IMR-90 (cell line): ENCODE measurements at regions not wholly inside any gene's neighbourhood (a gene's known extent, or its start where the extent isn't known, plus 50 kb on each side); places are given as distances from the start of the nearest gene placed in this dataset.

Experiments
- ATAC-seq: fragments of 200-7000 bp; cut with Tn5 transposase; 2 replicates; pipeline ENCODE4 v1.9.1; 2020; ENCODE audit warnings: low read depth, mild to moderate bottlenecking, moderate library complexity
- BruUV-seq: library from RNA; stranded (reverse); fragments of 400-500 nt; replicated peaks from 2 replicates; lab custom pipeline; 2021; lab: Mats Ljungman, UMichigan
- CTCF ChIA-PET: fragments of 300-600 bp; formaldehyde crosslinking; extraction: SDS; loops from one replicate; lab custom pipeline; 2021; ENCODE audit warnings: antibody characterized with exemption; lab: Yijun Ruan, JAX
- POLR2A ChIA-PET: fragments of 300-600 bp; sonication (Branson Sonifier 250); formaldehyde crosslinking; loops from one replicate; lab custom pipeline; 2022; ENCODE audit warnings: antibody characterized with exemption; ENCODE audit not compliant: unreplicated experiment; lab: Charles Lee
- DNase-seq: peaks from one replicate; pipeline ENCODE4 v3.0.0; 2013
- H2AFZ ChIP-seq: replicated peaks from 2 replicates; pipeline ENCODE3; 2013; ENCODE audit warnings: low read length, mild to moderate bottlenecking; ENCODE audit not compliant: poor library complexity
- H2AK5ac ChIP-seq: 2 replicates; pipeline ENCODE4 v1.6.1; 2013; ENCODE audit warnings: low read depth, low read length, inconsistent platforms
- H2AK9ac ChIP-seq: replicated peaks from 2 replicates; pipeline ENCODE3; 2013; ENCODE audit warnings: mild to moderate bottlenecking, low read depth, low read length, moderate library complexity; ENCODE audit not compliant: poor library complexity
- H2BK120ac ChIP-seq: 2 replicates; pipeline ENCODE4 v1.6.1; 2013; ENCODE audit warnings: low read depth, low read length, inconsistent platforms
- H2BK15ac ChIP-seq: 3 replicates; pipeline ENCODE4 v1.6.1; 2013; ENCODE audit warnings: low read depth, low read length, inconsistent platforms
- H2BK20ac ChIP-seq: 2 replicates; pipeline ENCODE4 v1.6.1; 2013; ENCODE audit warnings: low read depth, mild to moderate bottlenecking, inconsistent platforms, low read length, moderate library complexity
- H2BK5ac ChIP-seq: 2 replicates; pipeline ENCODE4 v1.6.1; 2013; ENCODE audit warnings: mild to moderate bottlenecking, low read depth, low read length, inconsistent platforms; ENCODE audit not compliant: poor library complexity, severe bottlenecking
- H3K14ac ChIP-seq: replicated peaks from 2 replicates; pipeline ENCODE4 v1.6.1; 2013; ENCODE audit warnings: low read depth, low read length, inconsistent platforms
- H3K18ac ChIP-seq: 2 replicates; pipeline ENCODE4 v1.6.1; 2013; ENCODE audit warnings: low read depth, low read length, control low read depth
- H3K23ac ChIP-seq: 2 replicates; pipeline ENCODE4 v1.6.1; 2013; ENCODE audit warnings: low read depth, low read length, inconsistent platforms
- H3K27ac ChIP-seq: 2 replicates; pipeline ENCODE4 v1.5.1; 2013; ENCODE audit warnings: mild to moderate bottlenecking, control low read depth, low read length; ENCODE audit not compliant: insufficient read depth
- H3K27me3 ChIP-seq: 2 replicates; pipeline ENCODE4 v1.6.1; 2013; ENCODE audit warnings: low read length; ENCODE audit not compliant: control insufficient read depth, insufficient read depth
- H3K36me3 ChIP-seq: 2 replicates; pipeline ENCODE4 v1.6.1; 2013; ENCODE audit warnings: low read length, mixed read lengths; ENCODE audit not compliant: control insufficient read depth, insufficient read depth
- H3K4ac ChIP-seq: 2 replicates; pipeline ENCODE4 v1.6.1; 2013; ENCODE audit warnings: low read depth, low read length, inconsistent platforms
- H3K4me1 ChIP-seq: 2 replicates; pipeline ENCODE4 v1.6.1; 2013; ENCODE audit warnings: low read length, mixed read lengths; ENCODE audit not compliant: control insufficient read depth, insufficient read depth
- H3K4me2 ChIP-seq: 2 replicates; pipeline ENCODE4 v1.6.1; 2013; ENCODE audit warnings: low read depth, mild to moderate bottlenecking, control low read depth, low read length, moderate library complexity
- H3K4me3 ChIP-seq: 2 replicates; pipeline ENCODE4 v1.5.1; 2013; ENCODE audit warnings: low read depth, mild to moderate bottlenecking, control low read depth, low read length, moderate library complexity; ENCODE audit not compliant: insufficient read depth
- H3K56ac ChIP-seq: 2 replicates; pipeline ENCODE4 v1.6.1; 2013; ENCODE audit warnings: low read length, inconsistent platforms; ENCODE audit not compliant: insufficient read depth; ENCODE audit errors: extremely low read depth
- H3K79me1 ChIP-seq, 2 experiments: 2 replicates each; pipeline ENCODE4 v1.6.1; 2013; ENCODE audit warnings: low read length in 2 of 2, inconsistent platforms in 1 of 2, low read depth in 1 of 2
- H3K9ac ChIP-seq: 2 replicates; pipeline ENCODE4 v1.6.1; 2013; ENCODE audit warnings: low read depth, low read length, control low read depth
- H3K9me1 ChIP-seq: 2 replicates; pipeline ENCODE4 v1.6.1; 2013; ENCODE audit warnings: low read length, inconsistent platforms; ENCODE audit not compliant: insufficient read depth
- H3K9me3 ChIP-seq: 2 replicates; pipeline ENCODE4 v1.6.1; 2013; ENCODE audit warnings: low read length; ENCODE audit not compliant: control insufficient read depth, insufficient read depth
- H4K20me1 ChIP-seq: 2 replicates; pipeline ENCODE4 v1.6.1; 2013; ENCODE audit warnings: low read length, inconsistent platforms; ENCODE audit not compliant: insufficient read depth
- H4K5ac ChIP-seq: 2 replicates; pipeline ENCODE4 v1.6.1; 2013; ENCODE audit warnings: mild to moderate bottlenecking, low read depth, low read length, control low read depth
- H4K8ac ChIP-seq, 2 experiments: 2 replicates each; pipeline ENCODE4 v1.6.1; 2013; ENCODE audit warnings: low read depth in 2 of 2, low read length in 2 of 2, control low read depth in 1 of 2, inconsistent platforms in 1 of 2
- H4K91ac ChIP-seq: 2 replicates; pipeline ENCODE4 v1.6.1; 2013; ENCODE audit warnings: low read depth, low read length, inconsistent platforms; ENCODE audit not compliant: insufficient read depth
- CEBPB ChIP-seq: IDR thresholded peaks from 2 replicates; pipeline ENCODE4 v1.6.1; 2012; ENCODE audit warnings: low read depth, low read length, improper control_type of control experiment
- CTCF ChIP-seq: conservative IDR thresholded peaks from 2 replicates; pipeline ENCODE4 v1.5.1; 2012; ENCODE audit warnings: mild to moderate bottlenecking, low read depth, low read length, improper control_type of control experiment
- POLR2A ChIP-seq: IDR thresholded peaks from 2 replicates; pipeline ENCODE4 v1.6.1; 2012; ENCODE audit warnings: mild to moderate bottlenecking, low read depth, low read length
- RAD21 ChIP-seq: IDR thresholded peaks from 2 replicates; pipeline ENCODE4 v1.6.1; 2012; ENCODE audit warnings: low read length, improper control_type of control experiment
- SMC3 ChIP-seq: fragments of 150-350 bp; IDR thresholded peaks from 2 replicates; pipeline ENCODE4 v1.6.1; 2016; ENCODE audit warnings: low read depth, mild to moderate bottlenecking, antibody characterized with exemption, low read length, moderate library complexity
- WGBS, 2 experiments: methylation state at CpG; one replicate each; pipeline versions ENCODE4 v1.1.5 to v1.1.7; 2013; ENCODE audit warnings: missing lambda C conversion rate in 2 of 2; ENCODE audit not compliant: insufficient read length in 1 of 2; ENCODE audit errors: extremely low coverage in 2 of 2; 5-methylcytosine and 5-hydroxymethylcytosine counted together
- dilution Hi-C: fragments of 300-500 bp; cut with HindIII; formaldehyde crosslinking; loops from one replicate; pipeline ENCODE4 v1.14.3; 2018; ENCODE audit warnings: low sequenced_read_pairs; ENCODE audit not compliant: unreplicated experiment
- in situ Hi-C: fragments of 300-500 bp; cut with MboI; formaldehyde crosslinking; loops from 3 replicates; pipeline ENCODE4 v1.14.3; 2019; ENCODE audit warnings: low sequenced_read_pairs, inconsistent platforms, mixed read lengths
- intact Hi-C: fragments of 100-400 bp; cut with micrococcal nuclease; formaldehyde crosslinking; loops from 2 replicates; pipeline ENCODE4 v1.10.0; 2022

GRCh38 chr12:85642808-85643207, 193.4 kb downstream of the RASSF9 start:
- no peak overlapping the region for H3K23ac ChIP-seq
- no peaks in the 10 kb centered on the region for H3K79me1 ChIP-seq
- no peaks in the 10 kb centered on the region for H3K4me1 ChIP-seq
- no peak overlapping the region for H3K27ac ChIP-seq
- no peak overlapping the region for H3K4me3 ChIP-seq
- no peak overlapping the region for H2BK120ac ChIP-seq
- H3K4ac ChIP-seq: no peak overlapping the region
- no peak overlapping the region for H2BK15ac ChIP-seq
- H3K9ac ChIP-seq: no peak overlapping the region
- H4K8ac ChIP-seq: no peak overlapping the region
- peak; percentile 98 for ATAC-seq
- H3K14ac ChIP-seq: no peak overlapping the region
- H3K9me1 ChIP-seq: no peaks in the 10 kb centered on the region
- no peak for TF ChIP-seq POLR2A
- TF ChIP-seq SMC3: peak; percentile 60
- peak; percentile 94 for TF ChIP-seq CEBPB
- peak; percentile 61 for TF ChIP-seq CTCF
- TF ChIP-seq RAD21: peak; percentile 51
- no peak overlapping the region for H3K56ac ChIP-seq
- no peak overlapping the region for H2BK5ac ChIP-seq
- no peak overlapping the region; the same call in 1 of the 2 replicates for H3K18ac ChIP-seq
- no peaks in the 10 kb centered on the region for H3K27me3 ChIP-seq
- WGBS, 2 experiments: 100% methylated on average over 2 of the region's 5 CpGs; no CpG with 5 or more reads in 1 of the 2 experiments
- intact Hi-C loops: loop anchor here (1.0 to 5.0 kb wide), 2 partner anchors 68 to 176 kb away; no protein-coding TSS in a partner anchor
- no peak overlapping the region for H2AK9ac ChIP-seq
- no peaks in the 10 kb centered on the region for H3K36me3 ChIP-seq
- in situ Hi-C loops: no loop called here
- DNase-seq: peak; percentile 78
- no peak overlapping the region for H4K91ac ChIP-seq
- H3K9me3 ChIP-seq: no peaks in the 10 kb centered on the region
- no peak overlapping the region for H3K4me2 ChIP-seq
- H4K5ac ChIP-seq: no peak overlapping the region
- no peak overlapping the region for H2AFZ ChIP-seq
- CTCF ChIA-PET: interaction anchor here (0.8 kb wide), 1 partner anchor 13 kb away, joined by 3 read pairs; no protein-coding TSS in a partner anchor
- no peaks in the 10 kb centered on the region for H4K20me1 ChIP-seq
- no TSS peak for BruUV-seq
- POLR2A ChIA-PET: no interaction called here
- dilution Hi-C loops: no loop called here
- H2AK5ac ChIP-seq: no peak overlapping the region
- no peak overlapping the region for H2BK20ac ChIP-seq
